GM19351 (cell line): ENCODE measurements at regions not wholly inside any gene's neighbourhood (a gene's known extent, or its start where the extent isn't known, plus 50 kb on each side); places are given as distances from the start of the nearest gene placed in this dataset.
"Not testable (repeated sequence)": the region's sequence is repeated elsewhere in the genome, so short reads cannot be mapped to it uniquely, and the experiment has no call there.

Experiments
- ATAC-seq: cut with Tn5 transposase; IDR thresholded peaks from one replicate; pipeline ENCODE4 v1.9.1; 2021; ENCODE audit warnings: mild to moderate bottlenecking, moderate library complexity; ENCODE audit not compliant: unreplicated experiment

GRCh38 chr4:24369507-24370029 lies 214.8 kb downstream of the DHX15 start:
- no peak for ATAC-seq

GRCh38 chr4:24368801-24369200 lies 215.6 kb downstream of the DHX15 start:
- no peak for ATAC-seq

GRCh38 chr4:24364852-24365251 lies 219.5 kb downstream of the DHX15 start:
- ATAC-seq, result no peak

GRCh38 chr4:24364249-24364648 lies 220.1 kb downstream of the DHX15 start:
- no peak for ATAC-seq

GRCh38 chr4:24363751-24364150 lies 220.6 kb downstream of the DHX15 start:
- ATAC-seq, result no peak

- no peak for ATAC-seq
Observed at GRCh38 chr4:24352112-24352511, 232.2 kb downstream of the DHX15 start.

- not testable (repeated sequence) for ATAC-seq
Observed at GRCh38 chr4:24349168-24349996, 235.0 kb downstream of the DHX15 start.

- no peak for ATAC-seq
Observed at GRCh38 chr4:24339260-24339659, 245.1 kb downstream of the DHX15 start.

- no peak for ATAC-seq
Observed at GRCh38 chr4:24337451-24338190, 246.7 kb downstream of the DHX15 start.

GRCh38 chr4:24335616-24336015 lies 248.7 kb downstream of the DHX15 start:
- no peak for ATAC-seq

GRCh38 chr4:24334906-24335305 lies 249.4 kb downstream of the DHX15 start:
- no peak for ATAC-seq

- ATAC-seq, result no peak
Observed at GRCh38 chr4:24330573-24330972, 253.8 kb downstream of the DHX15 start.

GRCh38 chr4:24330172-24330571 lies 254.2 kb downstream of the DHX15 start:
- ATAC-seq, result no peak

GRCh38 chr4:24328711-24329110 lies 255.6 kb downstream of the DHX15 start:
- ATAC-seq, result no peak

- ATAC-seq, result no peak
Observed at GRCh38 chr4:24328310-24328709, 256.0 kb downstream of the DHX15 start.

GRCh38 chr4:24322995-24323394 lies 261.4 kb downstream of the DHX15 start:
- ATAC-seq, result no peak

GRCh38 chr4:24322511-24322910 lies 261.8 kb downstream of the DHX15 start:
- ATAC-seq, result no peak

- no peak for ATAC-seq
Observed at GRCh38 chr4:24321616-24322015, 262.7 kb downstream of the DHX15 start.

GRCh38 chr4:24321131-24321530 lies 263.2 kb downstream of the DHX15 start:
- no peak for ATAC-seq

- no peak for ATAC-seq
Observed at GRCh38 chr4:24319387-24319786, 265.0 kb downstream of the DHX15 start.

- ATAC-seq, result no peak
Observed at GRCh38 chr4:24315056-24315455, 269.3 kb downstream of the DHX15 start.
